Naive thymus-derived CD4-positive, alpha-beta T cell (primary cell): ENCODE measurements at regions not wholly inside any gene's neighbourhood (a gene's known extent, or its start where the extent isn't known, plus 50 kb on each side); places are given as distances from the start of the nearest gene placed in this dataset.

Experiments used
- ATAC-seq: fragments of 150-1000 bp; cut with Tn5 transposase; 2 replicates; pipeline ENCODE4 v1.10.0; 2021; ENCODE audit warnings: mild to moderate bottlenecking, moderate library complexity
- CTCF ChIA-PET: fragments of 350-600 bp; sonication (Branson Sonifier 250); formaldehyde crosslinking; loops from one replicate; lab custom pipeline; 2021; ENCODE audit warnings: antibody characterized with exemption; lab: Charles Lee
- POLR2A ChIA-PET: fragments of 350-600 bp; sonication (Branson Sonifier 250); formaldehyde crosslinking; loops from one replicate; lab custom pipeline; 2021; ENCODE audit warnings: antibody characterized with exemption, inconsistent platforms; lab: Charles Lee
- DNase-seq, 9 donors: peaks; one replicate each; pipeline versions ENCODE4 v3.0.0 to v3.0.0-alpha.2; 2020 to 2022; ENCODE audit warnings: mixed read lengths in 1 of 9
- H3K27ac ChIP-seq: one replicate; pipeline ENCODE4 v1.7.0; 2013; ENCODE audit warnings: mild to moderate bottlenecking, low read depth, low read length, moderate library complexity
- H3K27me3 ChIP-seq, 2 donors: one replicate each; pipeline ENCODE4 v1.7.0; 2013; ENCODE audit warnings: low read length in 2 of 2, mild to moderate bottlenecking in 2 of 2, moderate library complexity in 2 of 2; ENCODE audit not compliant: control insufficient read depth in 2 of 2, insufficient read depth in 2 of 2
- H3K36me3 ChIP-seq, 3 experiments: 1 replicate in 2 of 3; 2 replicates in 1 of 3; pipeline ENCODE4 v1.7.0; 2013; ENCODE audit warnings: low read length in 3 of 3, mild to moderate bottlenecking in 3 of 3, moderate library complexity in 1 of 3; ENCODE audit not compliant: insufficient read depth in 3 of 3, control insufficient read depth in 2 of 3
- H3K4me1 ChIP-seq, 2 donors: one replicate each; pipeline ENCODE4 v1.7.0; 2013; ENCODE audit warnings: low read length in 2 of 2, mild to moderate bottlenecking in 2 of 2, moderate library complexity in 1 of 2; ENCODE audit not compliant: control insufficient read depth in 2 of 2, insufficient read depth in 2 of 2
- H3K4me3 ChIP-seq: 2 replicates; pipeline ENCODE4 v1.7.0; 2013; ENCODE audit warnings: mild to moderate bottlenecking, low read length
- H3K9me3 ChIP-seq, 3 experiments: 1 replicate in 2 of 3; 2 replicates in 1 of 3; pipeline ENCODE4 v1.7.0; 2013; ENCODE audit warnings: low read length in 3 of 3; ENCODE audit not compliant: control insufficient read depth in 2 of 3
- H3K27ac Mint-ChIP-seq, 9 donors: one replicate each; pipeline ENCODE4 v1.8.0; 2020 to 2022; ENCODE audit warnings: mixed read lengths in 9 of 9, mild to moderate bottlenecking in 8 of 9, moderate library complexity in 5 of 9, inconsistent platforms in 2 of 9
- H3K27me3 Mint-ChIP-seq, 5 donors: one replicate each; pipeline ENCODE4 v1.8.0; 2021 to 2022; ENCODE audit warnings: mixed read lengths in 5 of 5, mild to moderate bottlenecking in 1 of 5
- H3K36me3 Mint-ChIP-seq, 5 donors: one replicate each; pipeline ENCODE4 v1.8.0; 2020 to 2022; ENCODE audit warnings: mixed read lengths in 5 of 5, mild to moderate bottlenecking in 3 of 5, inconsistent platforms in 1 of 5
- H3K4me1 Mint-ChIP-seq, 7 donors: one replicate each; pipeline ENCODE4 v1.8.0; 2020 to 2022; ENCODE audit warnings: mixed read lengths in 7 of 7, mild to moderate bottlenecking in 3 of 7, inconsistent platforms in 1 of 7
- H3K4me3 Mint-ChIP-seq, 10 donors: one replicate each; pipeline ENCODE4 v1.8.0; 2020 to 2022; ENCODE audit warnings: mild to moderate bottlenecking in 10 of 10, mixed read lengths in 10 of 10, moderate library complexity in 6 of 10, inconsistent platforms in 2 of 10
- H3K9me3 Mint-ChIP-seq, 11 donors: one replicate each; pipeline ENCODE4 v1.8.0; 2020 to 2022; ENCODE audit warnings: mixed read lengths in 11 of 11, mild to moderate bottlenecking in 4 of 11, inconsistent platforms in 1 of 11, moderate library complexity in 1 of 11
- intact Hi-C, 2 donors: fragments of 100-400 bp; cut with micrococcal nuclease; formaldehyde crosslinking; loops; one replicate each; pipeline ENCODE4 v1.15.1; 2023

GRCh38 chr1:56032096-56032676 lies 547.2 kb downstream of the PLPP3 start:
- H3K27ac ChIP-seq, result no peak overlapping the region
- POLR2A ChIA-PET, result no interaction called here
- peaks cover 0 to 14% (median 0%) of the 10 kb centered on the region in 5 donors for H3K27me3 Mint-ChIP-seq

DNA sequence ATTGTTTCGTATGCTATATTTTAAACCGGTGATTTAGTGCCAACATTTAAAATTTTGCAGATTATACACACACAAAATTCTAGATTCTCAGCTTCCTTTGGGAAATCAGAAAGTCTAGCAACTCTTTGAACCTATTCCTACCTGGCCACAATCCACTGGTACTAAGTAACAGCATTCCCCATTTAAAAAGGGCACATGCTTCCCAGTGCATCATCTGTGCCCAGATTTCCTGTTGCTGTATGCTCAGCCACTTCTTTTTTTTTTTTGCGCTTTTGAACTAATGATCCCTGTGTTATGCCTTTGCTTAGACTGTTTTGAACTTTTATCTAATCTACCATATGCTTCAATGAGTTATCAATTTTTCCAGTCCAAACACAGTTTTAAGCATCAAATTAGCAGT lies 548.4 kb downstream of the PLPP3 start:
- Mint-ChIP-seq H3K9me3 (peaks cover 0 to 18% (median 2%) of the 10 kb centered on the region in 11 donors), H3K36me3 (no peaks in the 10 kb centered on the region), H3K27ac (no peak overlapping the region), H3K4me3 (no peak overlapping the region), H3K27me3 (peaks cover 0 to 14% (median 3%) of the 10 kb centered on the region in 5 donors), H3K4me1 (peaks cover 0 to 2% (median 0%) of the 10 kb centered on the region in 7 donors)
- POLR2A ChIA-PET, result no interaction called here
- H3K36me3 ChIP-seq, result no peaks in the 10 kb centered on the region
- CTCF ChIA-PET, result no interaction called here
- no peaks in the 10 kb centered on the region for H3K9me3 ChIP-seq
- intact Hi-C loops, result no loop called here
- H3K27ac ChIP-seq, result no peak overlapping the region
- no peak for DNase-seq
- no peaks in the 10 kb centered on the region for H3K27me3 ChIP-seq
- no peak for ATAC-seq
- H3K4me3 ChIP-seq, result no peak overlapping the region
- H3K4me1 ChIP-seq, result no peaks in the 10 kb centered on the region

More at GRCh38 chr1:56032096-56032676, 547.2 kb downstream of the PLPP3 start:
- no peak for DNase-seq
- no peak overlapping the region for H3K27ac Mint-ChIP-seq
- intact Hi-C loops, result no loop called here
- Histone ChIP-seq H3K4me3 (no peak overlapping the region), H3K4me1 (no peaks in the 10 kb centered on the region), H3K27me3 (no peaks in the 10 kb centered on the region), H3K36me3 (no peaks in the 10 kb centered on the region), H3K9me3 (no peaks in the 10 kb centered on the region)
- CTCF ChIA-PET, result no interaction called here
- peaks cover 0 to 2% (median 0%) of the 10 kb centered on the region in 7 donors for H3K4me1 Mint-ChIP-seq
- H3K36me3 Mint-ChIP-seq, result no peaks in the 10 kb centered on the region
- H3K9me3 Mint-ChIP-seq, result peaks cover 0 to 14% (median 0%) of the 10 kb centered on the region in 11 donors
- no peak overlapping the region for H3K4me3 Mint-ChIP-seq
- ATAC-seq, result no peak

DNA sequence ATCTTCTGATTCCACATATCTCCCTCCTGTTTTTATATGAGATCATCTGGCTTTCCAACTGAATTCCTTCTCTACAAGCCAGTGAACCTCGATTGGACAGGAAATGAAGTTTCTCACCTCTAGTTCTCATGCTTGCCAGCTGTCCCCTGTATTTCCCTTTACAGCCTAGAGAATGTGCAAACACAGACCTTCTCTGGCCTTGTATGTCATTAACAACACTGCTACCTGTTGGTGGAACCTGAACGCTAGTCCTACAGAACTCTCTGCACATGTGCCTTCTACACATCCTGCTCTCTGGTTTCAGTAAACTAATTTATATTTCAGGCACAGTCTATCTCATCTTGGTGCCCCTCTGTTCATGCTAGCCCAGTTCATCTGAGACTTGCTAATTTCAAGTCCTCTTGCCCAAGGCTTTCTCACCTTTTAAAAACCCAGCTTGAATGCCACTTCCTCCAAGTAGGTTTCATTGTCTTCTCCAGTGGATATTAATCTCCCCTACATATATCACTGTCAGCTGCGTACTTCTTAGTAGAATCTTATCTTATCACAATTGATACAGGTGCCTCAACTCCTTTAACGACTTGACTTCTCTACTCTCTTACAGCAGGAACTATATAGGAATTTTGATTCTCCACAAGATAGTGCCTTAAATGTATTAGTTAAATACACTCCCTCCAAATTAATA lies 549.9 kb downstream of the PLPP3 start:
- peaks cover 0 to 2% (median 0%) of the 10 kb centered on the region in 7 donors for H3K4me1 Mint-ChIP-seq
- no peaks in the 10 kb centered on the region for H3K36me3 Mint-ChIP-seq
- CTCF ChIA-PET, result no interaction called here
- no peak overlapping the region for H3K4me3 Mint-ChIP-seq
- DNase-seq (no peak), ATAC-seq (no peak)
- peaks cover 0 to 14% (median 3%) of the 10 kb centered on the region in 5 donors for H3K27me3 Mint-ChIP-seq
- H3K27ac ChIP-seq, result no peak overlapping the region
- intact Hi-C loops, result no loop called here
- no peak overlapping the region for H3K27ac Mint-ChIP-seq
- POLR2A ChIA-PET, result no interaction called here
- H3K4me1 ChIP-seq, result no peaks in the 10 kb centered on the region
- no peak overlapping the region for H3K4me3 ChIP-seq
- no peaks in the 10 kb centered on the region for H3K27me3 ChIP-seq
- peaks cover 0 to 18% (median 2%) of the 10 kb centered on the region in 11 donors for H3K9me3 Mint-ChIP-seq
- H3K36me3 ChIP-seq, result no peaks in the 10 kb centered on the region
- no peaks in the 10 kb centered on the region for H3K9me3 ChIP-seq

- no peak for ATAC-seq
- intact Hi-C loops, result no loop called here
- Mint-ChIP-seq H3K36me3 (no peaks in the 10 kb centered on the region), H3K27ac (no peak overlapping the region), H3K4me3 (no peak overlapping the region), H3K27me3 (peaks cover 0 to 14% (median 3%) of the 10 kb centered on the region in 5 donors), H3K9me3 (peaks cover 0 to 18% (median 2%) of the 10 kb centered on the region in 11 donors), H3K4me1 (peaks cover 0 to 2% (median 0%) of the 10 kb centered on the region in 7 donors)
- no peak overlapping the region for H3K4me3 ChIP-seq
- H3K27ac ChIP-seq, result no peak overlapping the region
- no peaks in the 10 kb centered on the region for H3K27me3 ChIP-seq
- ChIA-PET CTCF (no interaction called here), POLR2A (no interaction called here)
- H3K36me3 ChIP-seq, result no peaks in the 10 kb centered on the region
- H3K4me1 ChIP-seq, result no peaks in the 10 kb centered on the region
- no peaks in the 10 kb centered on the region for H3K9me3 ChIP-seq
- no peak for DNase-seq
These were observed 550.5 kb downstream of the PLPP3 start for GRCh38 chr1:56028911-56029310.

DNA sequence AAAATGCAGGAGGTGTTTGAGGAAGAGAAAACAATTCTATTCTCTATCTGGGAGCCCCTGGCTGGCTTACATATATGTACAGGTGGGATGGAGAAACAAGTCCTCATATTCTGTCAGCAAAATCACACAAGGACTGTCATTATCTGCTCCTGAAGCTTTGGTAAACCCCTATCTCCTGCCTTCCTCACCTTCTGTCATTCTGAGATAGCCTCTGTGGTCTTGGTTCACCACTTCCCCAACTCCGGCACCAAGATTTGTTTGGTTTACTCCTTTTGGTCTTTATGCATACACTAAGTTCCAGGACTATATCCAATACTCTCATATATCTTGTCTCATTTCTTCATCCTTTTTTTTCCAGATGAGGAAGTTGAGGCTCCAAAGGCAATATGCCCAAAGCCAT lies 551.1 kb downstream of the PLPP3 start:
- ChIA-PET POLR2A (no interaction called here), CTCF (no interaction called here)
- H3K27ac ChIP-seq, result no peak overlapping the region
- DNase-seq (no peak), ATAC-seq (no peak)
- H3K27me3 ChIP-seq, result no peaks in the 10 kb centered on the region
- no peak overlapping the region for H3K4me3 Mint-ChIP-seq
- no peak overlapping the region for H3K27ac Mint-ChIP-seq
- intact Hi-C loops, result no loop called here
- no peaks in the 10 kb centered on the region for H3K4me1 ChIP-seq
- no peaks in the 10 kb centered on the region for H3K9me3 ChIP-seq
- H3K36me3 Mint-ChIP-seq, result no peaks in the 10 kb centered on the region
- no peaks in the 10 kb centered on the region for H3K36me3 ChIP-seq
- peaks cover 0 to 18% (median 2%) of the 10 kb centered on the region in 11 donors for H3K9me3 Mint-ChIP-seq
- peaks cover 0 to 14% (median 3%) of the 10 kb centered on the region in 5 donors for H3K27me3 Mint-ChIP-seq
- H3K4me3 ChIP-seq, result no peak overlapping the region
- H3K4me1 Mint-ChIP-seq, result peaks cover 0 to 3% (median 0%) of the 10 kb centered on the region in 7 donors

GRCh38 chr1:56025942-56026341 lies 553.4 kb downstream of the PLPP3 start:
- CTCF ChIA-PET, result no interaction called here
- intact Hi-C loops, result no loop called here
- H3K9me3 ChIP-seq, result no peaks in the 10 kb centered on the region

More at GRCh38 chr1:56025942-56026341, 553.4 kb downstream of the PLPP3 start:
- ATAC-seq (no peak), DNase-seq (no peak)
- no peaks in the 10 kb centered on the region for H3K4me1 ChIP-seq
- Mint-ChIP-seq H3K9me3 (peaks cover 0 to 21% (median 5%) of the 10 kb centered on the region in 11 donors), H3K36me3 (no peaks in the 10 kb centered on the region), H3K4me1 (peaks cover 0 to 3% (median 0%) of the 10 kb centered on the region in 7 donors), H3K4me3 (no peak overlapping the region), H3K27me3 (peaks cover 0 to 15% (median 6%) of the 10 kb centered on the region in 5 donors), H3K27ac (no peak overlapping the region)
- no peaks in the 10 kb centered on the region for H3K27me3 ChIP-seq
- POLR2A ChIA-PET, result no interaction called here
- no peak overlapping the region for H3K4me3 ChIP-seq
- no peak overlapping the region for H3K27ac ChIP-seq
- H3K36me3 ChIP-seq, result no peaks in the 10 kb centered on the region
